HG03159 (cell line): ENCODE measurements at regions not wholly inside any gene's neighbourhood (a gene's known extent, or its start where the extent isn't known, plus 50 kb on each side); places are given as distances from the start of the nearest gene placed in this dataset.
"Not testable (repeated sequence)": the region's sequence is repeated elsewhere in the genome, so short reads cannot be mapped to it uniquely, and the experiment has no call there.

Experiments used
- ATAC-seq: cut with Tn5 transposase; IDR thresholded peaks from one replicate; pipeline ENCODE4 v1.9.1; 2021; ENCODE audit warnings: mild to moderate bottlenecking, moderate library complexity; ENCODE audit not compliant: unreplicated experiment

DNA sequence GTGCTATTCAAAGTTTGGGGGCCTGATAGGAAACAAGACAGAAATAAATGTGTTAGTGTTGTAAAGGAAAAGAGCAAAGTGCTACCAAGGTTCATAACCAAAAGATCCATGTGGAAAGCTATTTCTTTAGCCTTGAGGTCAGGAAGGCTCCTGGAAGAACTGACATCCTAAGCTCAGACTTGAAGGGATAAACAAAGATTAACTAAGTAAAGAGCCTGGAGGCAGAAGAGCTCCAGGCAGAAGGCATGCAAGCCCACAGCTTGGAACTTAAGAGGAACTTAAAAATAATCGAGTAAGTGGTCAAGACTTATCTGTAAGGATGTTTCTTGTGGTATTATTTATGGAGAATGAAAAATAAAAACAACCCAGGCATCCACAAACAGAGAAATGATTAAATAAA lies 245.0 kb upstream of the MGAT5 start:
- no peak for ATAC-seq

DNA sequence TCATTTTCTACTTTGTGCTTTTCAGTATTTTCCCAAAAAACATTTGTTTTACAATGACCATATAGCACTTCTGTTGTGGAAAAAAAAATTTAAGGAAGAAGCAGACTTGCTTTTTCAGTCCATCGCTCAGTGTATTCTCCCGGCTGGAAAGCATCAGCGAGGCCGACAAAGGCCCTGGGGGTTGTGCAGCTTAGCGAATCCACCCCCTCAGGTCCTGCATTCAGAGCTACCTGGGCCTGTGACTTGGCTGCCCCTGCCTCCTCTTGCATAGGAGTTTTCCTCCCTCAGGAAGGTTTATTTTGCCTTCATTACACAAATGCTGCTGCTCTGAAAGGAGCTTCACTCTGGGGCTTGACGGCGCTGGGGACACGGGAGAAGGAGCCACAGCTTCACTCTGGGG lies 244.4 kb upstream of the MGAT5 start:
- ATAC-seq = no peak

DNA sequence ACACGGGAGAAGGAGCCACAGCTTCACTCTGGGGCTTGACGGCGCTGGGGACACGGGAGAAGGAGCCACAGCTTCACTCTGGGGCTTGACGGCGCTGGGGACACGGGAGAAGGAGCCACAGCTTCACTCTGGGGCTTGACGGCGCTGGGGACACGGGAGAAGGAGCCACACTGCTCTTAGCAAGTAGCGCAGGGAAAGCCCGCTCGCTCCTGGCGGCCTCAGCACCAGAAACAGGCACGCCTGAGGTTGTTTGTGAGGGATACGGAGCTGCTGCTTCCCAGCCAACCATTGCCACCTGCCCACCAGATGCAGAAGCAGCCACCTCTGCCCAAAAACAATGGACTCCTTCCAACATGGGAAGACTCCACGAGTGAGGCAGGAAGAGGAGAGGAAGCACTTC lies 244.0 kb upstream of the MGAT5 start:
- ATAC-seq = not testable (repeated sequence)

DNA sequence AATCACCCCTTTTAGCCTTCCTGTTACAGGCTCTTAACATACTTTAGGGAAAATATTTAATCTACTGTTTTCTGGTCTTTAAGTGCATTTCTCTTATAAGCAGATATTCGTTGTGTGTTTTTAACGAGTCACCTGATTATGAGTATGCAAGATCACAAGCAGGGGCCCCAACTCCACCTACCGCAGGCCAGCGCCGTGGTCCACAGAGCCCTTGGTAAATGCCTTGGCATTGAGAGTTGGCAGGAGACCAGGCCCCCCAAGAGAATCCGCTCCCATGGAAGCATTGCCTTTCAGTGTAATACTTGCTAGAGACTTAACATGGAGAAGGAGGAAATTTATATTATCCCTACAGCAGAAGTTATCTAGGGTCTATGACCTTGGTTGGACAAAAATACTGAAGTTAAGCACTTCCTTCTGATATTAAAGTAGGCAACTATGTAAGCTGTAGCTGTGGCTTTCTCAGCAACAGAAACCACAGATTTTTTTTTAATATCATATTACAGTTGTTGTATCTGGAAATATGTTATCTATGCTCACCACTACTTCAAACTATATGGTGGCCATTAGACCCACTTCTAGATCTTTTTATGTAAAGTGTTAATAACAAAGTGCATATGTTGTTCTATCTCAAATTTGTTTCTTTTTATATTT lies 241.8 kb upstream of the MGAT5 start:
- ATAC-seq = no peak

DNA sequence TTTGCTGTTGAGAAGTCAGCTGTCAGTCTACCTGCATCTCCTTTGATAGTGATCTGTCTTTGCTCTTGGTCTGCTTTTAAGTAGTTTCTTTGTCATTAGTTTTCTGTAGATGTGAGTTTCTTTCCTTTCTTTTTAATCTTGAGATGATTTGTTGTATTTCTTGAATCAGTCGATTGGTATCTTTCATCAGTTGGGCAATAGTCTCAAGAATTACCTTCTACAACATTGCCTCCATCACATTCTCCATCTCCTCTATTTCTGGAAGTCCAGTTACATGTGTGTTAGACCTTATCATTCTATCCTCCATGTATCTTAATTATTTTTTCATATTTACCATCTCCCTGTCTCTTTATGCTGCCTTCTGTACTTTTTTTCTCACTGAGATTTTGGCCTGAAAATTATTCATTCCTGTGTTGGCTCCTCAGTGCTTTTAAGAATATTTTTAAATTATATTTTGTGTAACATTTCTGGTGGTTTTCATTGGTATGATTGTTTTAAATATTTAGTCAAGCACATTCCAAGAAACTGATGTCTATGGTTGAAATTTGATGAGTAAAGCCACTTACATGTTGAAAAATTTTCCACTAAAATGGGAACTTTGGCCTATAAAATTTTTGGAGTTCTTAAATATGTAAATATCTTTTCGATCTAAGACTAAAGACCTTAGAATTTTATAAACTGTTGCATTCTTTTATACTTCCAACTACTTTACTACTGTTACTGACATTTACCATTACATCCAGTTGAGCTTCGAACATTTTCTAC lies 239.5 kb upstream of the MGAT5 start:
- no peak for ATAC-seq

DNA sequence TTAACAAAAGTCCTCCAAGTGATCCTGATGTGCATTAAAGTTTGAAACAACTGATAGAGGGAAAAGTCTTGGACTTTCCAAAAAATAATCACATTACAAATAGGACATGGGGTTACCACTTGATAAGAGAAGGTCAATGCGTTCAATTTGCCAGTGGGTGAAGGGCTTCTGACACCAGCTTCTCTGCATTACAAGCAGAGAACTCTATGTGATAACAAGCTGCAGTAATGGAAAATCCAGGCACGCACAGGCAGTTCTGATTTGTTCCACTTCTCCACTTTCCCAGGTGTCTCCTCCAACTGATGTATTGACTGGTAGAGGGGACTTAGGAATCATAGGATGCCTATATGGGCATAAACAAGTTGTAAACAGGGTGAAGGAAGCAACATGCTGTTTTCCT lies 234.0 kb upstream of the MGAT5 start:
- ATAC-seq = no peak

DNA sequence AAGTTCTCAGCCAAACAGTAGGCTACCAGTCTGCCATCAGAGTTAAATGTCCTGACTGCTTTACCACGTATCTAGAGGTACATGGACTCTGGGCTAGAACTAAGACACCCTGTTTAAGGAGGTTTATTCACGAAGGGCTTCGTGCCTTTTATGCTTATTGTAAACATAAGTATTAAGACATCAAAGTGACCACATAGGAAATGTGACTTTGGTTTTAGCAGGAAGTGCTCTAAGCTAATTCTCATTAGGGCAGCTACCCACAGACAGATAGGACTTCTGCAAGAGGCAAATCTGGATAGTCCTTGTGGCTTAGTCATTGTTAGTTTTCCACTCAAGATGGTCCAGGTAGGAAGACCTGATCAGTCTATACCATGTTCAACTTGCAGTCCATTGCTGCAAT lies 233.3 kb upstream of the MGAT5 start:
- ATAC-seq = no peak

DNA sequence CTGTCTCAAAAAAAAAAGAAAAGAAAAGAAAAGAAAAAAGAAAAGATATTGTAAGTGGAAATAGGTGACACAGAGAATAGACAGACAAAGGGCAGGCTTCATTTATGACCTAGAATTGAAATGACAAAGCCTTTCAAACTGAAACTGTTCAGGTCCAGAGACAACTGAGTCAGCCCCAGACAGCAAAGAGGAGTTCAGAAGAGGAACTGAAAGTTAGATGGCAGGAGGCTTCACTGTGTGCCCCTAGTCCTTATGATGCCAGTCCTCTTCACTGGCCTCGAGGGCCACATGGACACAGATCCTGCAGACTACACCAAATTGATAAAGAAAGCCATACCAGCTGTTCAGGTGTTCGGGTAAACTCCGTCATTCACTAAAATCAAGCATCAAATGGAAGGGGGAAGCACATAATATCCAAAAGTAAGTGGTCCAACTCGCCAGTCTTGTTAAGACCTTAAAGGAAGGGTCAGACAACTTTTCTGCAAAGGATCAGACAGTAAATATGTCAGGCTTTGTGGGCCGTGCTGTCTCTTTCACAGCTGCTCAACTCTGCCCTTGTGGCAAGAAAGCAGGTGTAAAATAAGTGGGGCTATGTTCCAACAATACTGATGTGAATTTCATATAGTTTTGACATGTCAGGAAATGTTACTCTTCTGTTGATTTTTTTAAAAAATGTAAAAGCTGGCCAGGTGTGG lies 231.9 kb upstream of the MGAT5 start:
- peak; percentile 97 for ATAC-seq

DNA sequence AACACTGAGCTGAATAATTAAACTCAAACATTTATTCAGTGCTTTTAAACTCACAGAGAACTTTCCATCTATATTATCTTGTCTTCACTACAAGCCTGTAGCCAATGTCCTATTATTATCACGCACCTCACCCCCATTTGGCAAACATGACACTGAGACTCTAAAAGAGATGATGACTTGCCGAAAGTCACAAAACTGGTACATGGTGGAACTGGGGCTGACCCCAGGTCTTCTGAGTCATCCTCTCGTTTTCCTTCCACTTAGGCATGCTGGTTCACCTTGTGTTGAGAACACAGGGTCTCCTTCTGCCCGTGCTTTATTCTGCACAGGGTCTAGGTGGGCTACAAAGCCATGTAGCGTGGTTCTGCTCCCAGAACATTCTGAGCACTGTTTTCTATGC lies 230.0 kb upstream of the MGAT5 start:
- no peak for ATAC-seq

DNA sequence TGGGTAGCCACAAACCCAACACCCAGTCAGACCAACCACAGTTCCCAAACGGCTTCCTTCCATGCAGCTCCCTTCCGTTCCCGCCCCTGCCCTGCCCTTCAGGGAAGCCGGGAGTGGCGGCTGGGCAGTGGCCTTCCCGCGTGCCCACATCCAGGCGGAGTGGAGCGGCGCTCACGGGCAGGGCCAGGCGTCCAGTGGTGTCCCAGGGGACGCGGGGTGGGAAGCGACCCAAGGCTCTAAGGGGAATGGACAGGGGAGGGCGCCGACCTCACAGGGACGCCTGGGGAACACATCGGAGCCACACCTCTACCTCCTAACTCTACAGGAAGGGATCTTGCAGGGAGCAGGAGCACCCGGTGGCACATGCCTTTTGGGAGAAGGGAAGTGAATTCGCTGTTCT lies 225.9 kb upstream of the MGAT5 start:
- no peak for ATAC-seq

DNA sequence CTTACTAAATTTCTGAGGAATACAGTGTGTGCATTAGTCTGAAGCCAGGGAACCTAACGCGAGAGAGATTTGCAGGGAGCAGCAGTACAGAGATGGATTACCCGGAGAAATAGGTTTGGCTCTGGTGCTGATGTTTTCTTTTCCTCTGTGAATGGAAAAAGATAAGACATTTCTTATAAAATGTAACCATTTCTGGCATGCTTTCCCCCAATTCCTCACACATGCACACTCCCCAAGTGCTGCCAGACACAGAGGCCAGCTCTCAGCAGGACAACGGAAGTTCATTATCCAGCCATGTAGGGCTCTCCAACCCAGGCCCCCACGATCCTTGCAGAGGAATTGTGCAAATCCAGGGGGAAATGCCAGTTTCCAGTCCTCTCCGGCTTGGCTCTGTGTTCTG lies 224.5 kb upstream of the MGAT5 start:
- no peak for ATAC-seq

DNA sequence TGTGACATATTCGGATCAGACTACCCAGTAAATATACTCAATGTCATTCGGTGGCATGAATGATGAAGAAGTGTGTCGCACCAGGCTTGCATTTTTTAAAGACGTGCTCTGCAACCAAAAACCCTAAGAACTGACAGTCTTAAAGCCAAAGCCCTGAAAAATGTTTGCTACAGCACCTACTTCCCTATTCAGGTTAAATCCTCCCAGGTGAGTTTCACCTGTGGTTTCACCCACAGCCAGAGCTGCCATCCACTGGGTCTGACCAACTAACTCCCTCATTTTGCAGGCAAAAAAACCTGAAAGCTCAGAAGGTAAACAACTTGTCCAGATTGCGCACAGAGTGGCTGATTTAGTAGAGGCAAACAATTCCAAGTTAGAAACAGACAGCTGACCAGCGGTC lies 222.3 kb upstream of the MGAT5 start:
- ATAC-seq = no peak

DNA sequence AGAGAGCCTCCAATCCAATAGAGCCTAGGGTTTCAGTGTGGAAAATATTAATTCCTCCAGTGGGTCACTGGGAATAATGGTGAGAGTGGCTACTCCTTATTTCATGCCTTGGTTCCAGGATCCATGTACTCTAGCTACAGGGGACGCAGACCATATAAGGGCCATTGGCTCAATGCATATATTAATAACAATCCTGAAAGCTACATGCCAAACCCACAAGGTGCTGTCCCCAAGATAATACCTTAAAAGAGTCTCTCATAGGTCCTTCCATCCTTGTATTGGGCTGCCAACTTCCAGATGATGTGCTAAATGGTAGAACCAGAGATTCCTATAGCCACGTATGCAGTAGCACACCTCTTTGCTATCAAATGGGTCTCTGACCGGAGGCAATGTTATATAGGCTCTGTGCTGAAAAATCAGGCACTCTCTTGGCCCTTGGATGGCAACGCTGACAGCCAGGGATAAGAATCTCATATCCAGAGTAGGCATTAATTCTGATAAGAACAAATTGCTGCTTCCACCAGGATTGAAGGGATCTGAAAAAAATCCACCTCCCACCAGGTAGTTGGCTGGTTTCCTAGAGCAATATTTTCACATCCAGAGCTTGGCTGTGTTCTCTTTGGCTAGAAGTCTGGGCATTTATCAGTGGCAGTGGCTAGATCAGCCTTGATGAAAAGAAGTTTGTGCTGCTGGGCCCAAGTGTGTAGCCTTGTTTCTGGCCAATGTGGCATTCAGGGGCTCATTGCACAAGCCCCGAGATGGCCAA lies 218.1 kb upstream of the MGAT5 start:
- no peak for ATAC-seq

DNA sequence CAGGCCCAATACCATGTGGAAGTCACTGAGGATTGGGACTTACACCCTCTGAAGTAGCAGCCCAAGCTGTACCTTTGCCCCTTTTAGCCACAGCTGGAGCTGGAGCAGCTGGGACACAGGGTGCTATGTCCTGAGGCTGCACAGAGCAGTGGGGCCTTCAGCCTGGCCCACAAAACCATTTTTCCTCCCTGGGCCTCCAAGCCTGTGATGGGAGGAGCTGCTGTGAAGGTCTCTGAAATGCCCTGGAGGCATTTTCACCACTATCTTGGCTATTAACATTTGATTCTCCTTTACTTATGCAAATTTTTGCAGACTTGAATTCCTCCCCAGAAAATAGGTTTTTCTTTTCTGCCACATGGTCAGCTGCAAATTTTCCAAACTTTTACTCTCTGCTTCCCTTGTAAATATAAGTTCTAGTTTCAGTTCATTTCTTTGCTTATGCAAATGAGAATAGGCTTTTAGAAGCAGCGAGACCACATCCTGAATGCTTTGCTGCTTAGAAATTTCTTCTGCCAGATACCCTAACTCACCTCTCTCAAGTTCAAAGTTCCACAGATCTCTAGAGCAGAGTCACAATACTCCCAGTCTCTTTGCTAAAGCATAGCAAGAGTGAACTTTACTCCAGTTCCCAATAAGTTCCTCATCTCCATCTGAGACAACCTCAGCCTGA lies 213.8 kb upstream of the MGAT5 start:
- no peak for ATAC-seq

DNA sequence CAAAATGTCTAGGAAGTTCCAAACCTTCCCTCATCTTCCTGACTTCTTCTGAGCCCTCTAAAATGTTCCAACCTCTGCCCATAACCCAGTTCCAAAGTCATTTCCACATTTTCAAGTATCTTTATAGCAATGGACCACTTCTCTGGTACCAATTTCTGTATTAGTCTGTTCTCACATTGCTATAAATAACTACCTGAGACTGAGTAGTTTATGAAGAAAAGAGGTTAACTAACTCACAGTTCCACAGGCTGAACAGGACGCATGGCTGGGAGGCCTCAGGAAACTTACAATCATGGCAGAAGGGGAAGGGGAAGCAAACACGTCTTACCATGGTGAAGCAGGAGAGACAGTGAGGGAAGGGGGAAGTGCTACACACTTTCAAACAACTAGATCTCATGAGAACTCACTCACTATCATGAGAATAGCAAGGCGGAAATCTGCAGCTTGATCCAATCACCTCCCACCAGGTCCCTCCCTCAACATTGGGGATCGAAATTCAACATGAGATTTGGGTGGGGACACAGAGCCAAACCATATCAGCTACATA lies 213.2 kb upstream of the MGAT5 start:
- not testable (repeated sequence) for ATAC-seq

DNA sequence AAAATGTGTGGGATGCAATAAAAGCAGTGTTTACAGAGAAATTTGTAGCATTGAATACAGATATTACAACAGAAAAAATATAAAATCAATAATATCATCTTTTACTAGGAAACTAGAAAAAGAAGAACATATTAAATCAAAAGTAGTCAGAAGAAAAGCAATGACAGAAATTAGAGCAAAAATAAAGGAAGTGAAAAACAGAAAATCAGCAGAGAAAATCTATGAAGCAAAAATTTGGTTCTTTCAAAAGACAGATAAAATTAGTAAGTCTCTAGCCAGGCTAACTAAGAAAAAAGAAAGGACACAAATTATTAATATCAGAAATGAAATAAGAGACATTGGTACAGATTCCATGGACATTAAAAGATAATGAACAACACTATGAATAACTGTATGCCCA lies 212.0 kb upstream of the MGAT5 start:
- no peak for ATAC-seq

DNA sequence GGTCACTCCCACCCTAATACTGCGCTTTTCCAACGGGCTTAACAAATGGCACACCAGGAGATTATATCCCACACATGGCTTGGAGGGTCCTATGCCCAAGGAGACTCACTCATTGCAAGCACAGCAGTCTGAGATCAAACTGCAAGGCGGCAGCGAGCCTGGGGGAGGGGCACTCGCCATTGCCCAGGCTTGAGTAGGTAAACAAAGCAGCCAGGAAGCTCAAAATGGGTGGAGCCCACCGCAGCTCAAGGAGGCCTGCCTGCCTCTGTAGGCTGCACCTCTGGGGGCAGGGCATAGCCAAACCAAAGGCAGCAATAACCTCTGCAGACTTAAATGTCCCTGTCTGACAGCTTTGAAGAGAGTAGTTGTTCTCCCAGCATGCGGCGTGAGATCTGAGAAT lies 210.8 kb upstream of the MGAT5 start:
- not testable (repeated sequence) for ATAC-seq

DNA sequence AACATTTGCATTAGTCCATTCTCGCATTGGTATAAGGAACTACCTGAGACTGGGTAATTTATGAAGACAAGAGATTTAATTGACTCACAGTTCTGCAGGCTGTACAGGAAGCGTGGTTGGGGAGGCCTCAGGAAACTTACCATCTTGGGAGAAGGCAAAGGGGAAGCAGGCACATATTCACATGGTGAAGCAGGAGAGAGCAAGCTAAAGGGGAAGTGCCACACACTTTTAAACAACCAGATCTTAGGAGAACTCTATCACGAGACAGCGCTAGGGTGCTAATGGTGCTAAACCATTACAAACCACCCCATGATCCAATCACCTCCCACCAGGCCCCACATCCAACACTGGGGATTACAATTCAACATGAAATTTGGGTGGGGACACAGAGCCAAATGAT lies 201.7 kb upstream of the MGAT5 start:
- no peak for ATAC-seq

DNA sequence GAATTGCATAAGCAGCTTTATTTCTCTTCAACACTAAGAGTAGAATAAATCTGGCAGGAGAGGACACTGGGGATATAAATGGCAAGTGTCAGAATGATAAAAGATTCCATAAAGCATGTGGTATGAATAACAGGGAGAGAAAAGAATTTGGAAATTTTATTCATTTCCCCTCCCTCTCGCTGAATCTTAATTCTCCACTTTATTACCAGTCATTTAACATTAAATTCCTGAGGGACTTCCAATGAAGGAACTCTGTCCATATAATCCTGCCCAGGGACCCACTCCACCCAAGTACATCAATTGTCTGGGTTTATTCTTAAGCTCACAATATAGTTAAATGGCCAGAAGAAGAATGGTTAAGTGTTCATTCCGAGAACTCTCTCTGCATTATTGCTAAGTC lies 197.7 kb upstream of the MGAT5 start:
- no peak for ATAC-seq

DNA sequence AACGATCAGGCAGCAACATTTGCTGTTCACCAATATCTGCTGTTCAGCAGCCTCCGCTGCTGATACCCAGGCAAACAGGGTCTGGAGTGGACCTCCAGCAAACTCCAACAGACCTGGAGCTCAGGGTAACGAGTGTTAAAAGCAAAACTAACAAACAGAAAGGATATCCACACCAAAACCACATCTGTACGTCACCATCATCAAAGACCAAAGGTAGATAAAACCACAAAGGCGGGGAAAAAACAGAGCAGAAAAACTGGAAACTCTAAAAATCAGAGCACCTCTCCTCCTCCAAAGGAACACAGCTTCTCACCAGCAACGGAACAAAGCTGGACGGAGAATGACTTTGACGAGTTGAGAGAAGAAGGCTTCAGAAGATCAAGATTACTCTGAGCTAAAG lies 192.8 kb upstream of the MGAT5 start:
- not testable (repeated sequence) for ATAC-seq

DNA sequence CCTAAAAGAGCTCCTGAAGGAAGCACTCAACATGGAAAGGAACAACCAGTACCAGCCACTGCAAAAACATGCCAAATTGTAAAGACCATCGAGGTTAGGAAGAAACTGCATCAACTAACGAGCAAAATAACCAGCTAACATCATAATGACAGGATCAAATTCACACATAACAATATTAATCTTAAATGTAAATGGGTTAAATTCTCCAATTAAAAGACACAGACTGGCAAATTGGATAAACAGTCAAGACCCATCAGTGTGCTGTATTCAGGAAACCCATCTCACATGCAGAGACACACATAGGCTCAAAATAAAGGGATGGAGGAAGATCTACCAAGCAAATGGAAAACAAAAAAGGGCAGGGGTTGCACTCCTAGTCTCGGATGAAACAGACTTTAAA lies 191.6 kb upstream of the MGAT5 start:
- ATAC-seq = not testable (repeated sequence)
